B cell (primary cell): ENCODE measurements at regions not wholly inside any gene's neighbourhood (a gene's known extent, or its start where the extent isn't known, plus 50 kb on each side); places are given as distances from the start of the nearest gene placed in this dataset.

Experiments
- CTCF ChIP-seq: fragments of 200-600 bp; IDR thresholded peaks from one replicate; pipeline ENCODE4 v1.8.0; 2022; ENCODE audit warnings: antibody characterized with exemption, mild to moderate bottlenecking
- EZH2 ChIP-seq: IDR thresholded peaks from 2 replicates; pipeline ENCODE4 v1.6.1; 2012; ENCODE audit warnings: borderline replicate concordance, low read depth, mild to moderate bottlenecking, moderate library complexity, low read length; ENCODE audit not compliant: insufficient read depth, poor library complexity, severe bottlenecking

DNA sequence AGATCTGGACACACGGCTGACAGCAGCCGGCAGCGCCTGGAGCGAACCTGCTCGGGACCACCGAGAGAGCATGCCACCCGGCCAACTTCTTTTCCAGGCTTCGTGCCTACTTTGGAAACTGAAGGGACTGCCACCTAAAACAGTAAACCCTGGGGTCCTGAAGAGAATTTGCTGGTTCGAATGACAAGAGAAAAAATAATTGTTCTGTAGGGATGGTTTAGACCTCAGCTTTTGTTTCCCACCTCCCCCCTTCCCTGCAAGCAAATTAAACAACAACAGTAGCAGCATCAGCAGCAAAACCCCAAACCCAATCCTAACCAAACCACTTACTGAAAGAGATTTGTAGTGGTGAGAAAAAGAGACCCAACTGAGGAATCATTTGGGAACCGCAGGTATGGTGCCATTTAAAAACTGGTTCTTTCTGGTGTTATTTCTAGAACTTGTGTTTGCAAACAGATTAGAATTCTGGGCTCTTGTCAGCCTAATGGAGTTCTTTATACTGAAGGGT is 105.6 kb downstream of the LEPR start:
- TF ChIP-seq CTCF (no peak), EZH2 (no peak)
